MM.1S (cell line): ENCODE measurements at regions not wholly inside any gene's neighbourhood (a gene's known extent, or its start where the extent isn't known, plus 50 kb on each side); places are given as distances from the start of the nearest gene placed in this dataset.

Experiments
- DNase-seq: peaks from one replicate; pipeline ENCODE4 v3.0.0-alpha.2; 2015
- H2AFZ ChIP-seq: fragments of 300-600 bp; sonication (generic); 2 replicates; pipeline ENCODE4 v1.6.0; 2016; ENCODE audit warnings: antibody characterized with exemption, low read length
- H3F3A ChIP-seq: fragments of 300-600 bp; sonication (generic); 2 replicates; pipeline ENCODE4 v1.6.1; 2016; ENCODE audit warnings: mild to moderate bottlenecking, antibody characterized with exemption, low read length, moderate library complexity, mixed read lengths; ENCODE audit not compliant: insufficient read depth
- H3K27ac ChIP-seq: fragments of 300-600 bp; sonication (generic); 2 replicates; pipeline ENCODE4 v1.5.1; 2016; ENCODE audit warnings: mild to moderate bottlenecking, low read length
- H3K27me3 ChIP-seq: fragments of 300-600 bp; sonication (generic); replicated peaks from 2 replicates; pipeline ENCODE4 v1.6.0; 2016; ENCODE audit warnings: low read length; ENCODE audit not compliant: insufficient read depth
- H3K36me3 ChIP-seq: fragments of 300-600 bp; sonication (generic); replicated peaks from 2 replicates; pipeline ENCODE4 v1.6.1; 2016; ENCODE audit warnings: mild to moderate bottlenecking, low read length, mixed read lengths; ENCODE audit not compliant: insufficient read depth
- H3K4me1 ChIP-seq: fragments of 300-600 bp; sonication (generic); 2 replicates; pipeline ENCODE4 v1.6.1; 2016; ENCODE audit warnings: low read length, mixed read lengths
- H3K4me2 ChIP-seq: fragments of 300-600 bp; sonication (generic); 2 replicates; pipeline ENCODE4 v1.6.0; 2016; ENCODE audit warnings: low read depth, low read length
- H3K4me3 ChIP-seq: fragments of 300-600 bp; sonication (generic); 2 replicates; pipeline ENCODE4 v1.5.1; 2016; ENCODE audit warnings: low read length, mixed read lengths
- H3K79me2 ChIP-seq: fragments of 300-600 bp; sonication (generic); 2 replicates; pipeline ENCODE4 v1.6.1; 2016; ENCODE audit warnings: mixed run types, low read length, mixed read lengths
- H3K9ac ChIP-seq: fragments of 300-600 bp; sonication (generic); 2 replicates; pipeline ENCODE4 v1.6.1; 2016; ENCODE audit warnings: low read length, mixed read lengths
- H3K9me2 ChIP-seq: fragments of 300-600 bp; sonication (generic); replicated peaks from 2 replicates; pipeline ENCODE4 v1.6.1; 2016; ENCODE audit warnings: mild to moderate bottlenecking, low read length, mixed read lengths; ENCODE audit not compliant: insufficient read depth
- H3K9me3 ChIP-seq: fragments of 300-600 bp; sonication (generic); replicated peaks from 2 replicates; pipeline ENCODE4 v1.6.1; 2016; ENCODE audit warnings: mild to moderate bottlenecking, low read length, mixed read lengths; ENCODE audit not compliant: insufficient read depth
- H4K20me1 ChIP-seq: fragments of 300-600 bp; sonication (generic); 2 replicates; pipeline ENCODE4 v1.6.1; 2016; ENCODE audit warnings: mild to moderate bottlenecking, low read length, moderate library complexity, mixed read lengths; ENCODE audit not compliant: insufficient read depth
- CTCF ChIP-seq: fragments of 300-600 bp; sonication (generic); IDR thresholded peaks from 2 replicates; pipeline ENCODE4 v1.5.1; 2016; ENCODE audit warnings: antibody characterized with exemption, low read length, mixed read lengths
- EZH2 ChIP-seq: fragments of 300-600 bp; sonication (generic); optimal IDR thresholded peaks from 2 replicates; pipeline ENCODE3; 2017; ENCODE audit warnings: low read depth, mild to moderate bottlenecking, antibody characterized with exemption, low read length, mixed read lengths
- EZH2phosphoT487 ChIP-seq: fragments of 300-600 bp; sonication (generic); IDR thresholded peaks from 2 replicates; pipeline ENCODE4 v1.6.1; 2018; ENCODE audit warnings: antibody characterized with exemption, low read length

GRCh38 chr13:99907038-99907437, 64.5 kb downstream of the ZIC5 start:
- no peak overlapping the region for H3K4me3 ChIP-seq
- no peak overlapping the region for H3K27ac ChIP-seq
- H3K9me3 ChIP-seq, result no peaks in the 10 kb centered on the region
- DNase-seq, result no peak
- H3K36me3 ChIP-seq, result no peaks in the 10 kb centered on the region
- H3K4me1 ChIP-seq, result no peaks in the 10 kb centered on the region
- H2AFZ ChIP-seq, result no peak overlapping the region
- no peaks in the 10 kb centered on the region for H3K27me3 ChIP-seq
- H3F3A ChIP-seq, result no peaks in the 10 kb centered on the region
- no peak overlapping the region for H3K9ac ChIP-seq
- TF ChIP-seq EZH2, result no peak
- no peak for TF ChIP-seq EZH2phosphoT487
- no peak for TF ChIP-seq CTCF
- H4K20me1 ChIP-seq, result no peaks in the 10 kb centered on the region
- no peaks in the 10 kb centered on the region for H3K9me2 ChIP-seq
- H3K79me2 ChIP-seq, result no peaks in the 10 kb centered on the region
- H3K4me2 ChIP-seq, result no peak overlapping the region

- no peak overlapping the region for H3K9ac ChIP-seq
- no peaks in the 10 kb centered on the region for H3K9me2 ChIP-seq
- H3K36me3 ChIP-seq, result no peaks in the 10 kb centered on the region
- H2AFZ ChIP-seq, result no peak overlapping the region
- H3K4me3 ChIP-seq, result no peak overlapping the region
- no peaks in the 10 kb centered on the region for H3K4me1 ChIP-seq
- no peak overlapping the region for H3K4me2 ChIP-seq
- H4K20me1 ChIP-seq, result no peaks in the 10 kb centered on the region
- H3K79me2 ChIP-seq, result no peaks in the 10 kb centered on the region
- DNase-seq, result no peak
- no peaks in the 10 kb centered on the region for H3K27me3 ChIP-seq
- no peaks in the 10 kb centered on the region for H3K9me3 ChIP-seq
- no peak for TF ChIP-seq EZH2phosphoT487
- no peak for TF ChIP-seq EZH2
- no peak for TF ChIP-seq CTCF
- H3K27ac ChIP-seq, result no peak overlapping the region
- H3F3A ChIP-seq, result no peaks in the 10 kb centered on the region
These were observed 65.8 kb downstream of the ZIC5 start for GRCh38 chr13:99905814-99906213.

- Histone ChIP-seq H3K9me2 (no peaks in the 10 kb centered on the region), H3K36me3 (no peaks in the 10 kb centered on the region), H3F3A (no peaks in the 10 kb centered on the region), H3K79me2 (no peaks in the 10 kb centered on the region), H3K4me2 (no peak overlapping the region), H3K4me1 (no peaks in the 10 kb centered on the region), H3K4me3 (no peak overlapping the region), H3K27ac (no peak overlapping the region), H3K9me3 (no peaks in the 10 kb centered on the region), H4K20me1 (no peaks in the 10 kb centered on the region), H3K9ac (no peak overlapping the region), H2AFZ (no peak overlapping the region), H3K27me3 (no peaks in the 10 kb centered on the region)
- DNase-seq, result no peak
- no peak for TF ChIP-seq EZH2phosphoT487
- no peak for TF ChIP-seq CTCF
- no peak for TF ChIP-seq EZH2
These were observed 66.3 kb downstream of the ZIC5 start for GRCh38 chr13:99905224-99905623.
